ENCODE measurements at regions not wholly inside any gene's neighbourhood (a gene's known extent, or its start where the extent isn't known, plus 50 kb on each side); places are given as distances from the start of the nearest gene placed in this dataset.

GRCh38 chr4:180489787-180490186 lies 1753.4 kb upstream of the TENM3 start (continued):
- TF ChIP-seq HCFC1 (IDR thresholded peaks at IDR 0.05; ENCODE audit: low read length) (no peak), NRF1 (conservative IDR thresholded peaks at IDR 0.05; ENCODE audit: low read depth, low read length) (no peak), SREBF2 (IDR thresholded peaks at IDR 0.05; ENCODE audit: low read length) (no peak), MEF2B (IDR thresholded peaks at IDR 0.05; ENCODE audit: partially characterized antibody, poor library complexity, severe bottlenecking) (no peak), POLR2AphosphoS2 (IDR thresholded peaks at IDR 0.05; ENCODE audit: low read depth, low read length) (no peak), NKRF (conservative IDR thresholded peaks at IDR 0.05) (no peak), POU2F2 (IDR thresholded peaks at IDR 0.05; ENCODE audit: borderline replicate concordance, low read depth, low read length) (no peak), TCF7 (IDR thresholded peaks at IDR 0.05; ENCODE audit: borderline replicate concordance) (no peak), ZBTB11 (CRISPR knock-in tag; IDR thresholded peaks at IDR 0.05) (no peak), HDAC2 (IDR thresholded peaks at IDR 0.05) (no peak)
- TF ChIP-seq, protein P1, sequence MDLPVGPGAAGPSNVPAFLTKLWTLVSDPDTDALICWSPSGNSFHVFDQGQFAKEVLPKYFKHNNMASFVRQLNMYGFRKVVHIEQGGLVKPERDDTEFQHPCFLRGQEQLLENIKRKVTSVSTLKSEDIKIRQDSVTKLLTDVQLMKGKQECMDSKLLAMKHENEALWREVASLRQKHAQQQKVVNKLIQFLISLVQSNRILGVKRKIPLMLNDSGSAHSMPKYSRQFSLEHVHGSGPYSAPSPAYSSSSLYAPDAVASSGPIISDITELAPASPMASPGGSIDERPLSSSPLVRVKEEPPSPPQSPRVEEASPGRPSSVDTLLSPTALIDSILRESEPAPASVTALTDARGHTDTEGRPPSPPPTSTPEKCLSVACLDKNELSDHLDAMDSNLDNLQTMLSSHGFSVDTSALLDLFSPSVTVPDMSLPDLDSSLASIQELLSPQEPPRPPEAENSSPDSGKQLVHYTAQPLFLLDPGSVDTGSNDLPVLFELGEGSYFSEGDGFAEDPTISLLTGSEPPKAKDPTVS (IDR thresholded peaks at IDR 0.05; ENCODE audit: low read depth, low read length): no peak
- TF ChIP-seq, protein P2, sequence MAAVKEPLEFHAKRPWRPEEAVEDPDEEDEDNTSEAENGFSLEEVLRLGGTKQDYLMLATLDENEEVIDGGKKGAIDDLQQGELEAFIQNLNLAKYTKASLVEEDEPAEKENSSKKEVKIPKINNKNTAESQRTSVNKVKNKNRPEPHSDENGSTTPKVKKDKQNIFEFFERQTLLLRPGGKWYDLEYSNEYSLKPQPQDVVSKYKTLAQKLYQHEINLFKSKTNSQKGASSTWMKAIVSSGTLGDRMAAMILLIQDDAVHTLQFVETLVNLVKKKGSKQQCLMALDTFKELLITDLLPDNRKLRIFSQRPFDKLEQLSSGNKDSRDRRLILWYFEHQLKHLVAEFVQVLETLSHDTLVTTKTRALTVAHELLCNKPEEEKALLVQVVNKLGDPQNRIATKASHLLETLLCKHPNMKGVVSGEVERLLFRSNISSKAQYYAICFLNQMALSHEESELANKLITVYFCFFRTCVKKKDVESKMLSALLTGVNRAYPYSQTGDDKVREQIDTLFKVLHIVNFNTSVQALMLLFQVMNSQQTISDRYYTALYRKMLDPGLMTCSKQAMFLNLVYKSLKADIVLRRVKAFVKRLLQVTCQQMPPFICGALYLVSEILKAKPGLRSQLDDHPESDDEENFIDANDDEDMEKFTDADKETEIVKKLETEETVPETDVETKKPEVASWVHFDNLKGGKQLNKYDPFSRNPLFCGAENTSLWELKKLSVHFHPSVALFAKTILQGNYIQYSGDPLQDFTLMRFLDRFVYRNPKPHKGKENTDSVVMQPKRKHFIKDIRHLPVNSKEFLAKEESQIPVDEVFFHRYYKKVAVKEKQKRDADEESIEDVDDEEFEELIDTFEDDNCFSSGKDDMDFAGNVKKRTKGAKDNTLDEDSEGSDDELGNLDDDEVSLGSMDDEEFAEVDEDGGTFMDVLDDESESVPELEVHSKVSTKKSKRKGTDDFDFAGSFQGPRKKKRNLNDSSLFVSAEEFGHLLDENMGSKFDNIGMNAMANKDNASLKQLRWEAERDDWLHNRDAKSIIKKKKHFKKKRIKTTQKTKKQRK (IDR thresholded peaks at IDR 0.05; ENCODE audit: low read depth, low read length): no peak

All from GM12878 (cell line).